SU-DHL-6 (cell line): ENCODE measurements at regions not wholly inside any gene's neighbourhood (a gene's known extent, or its start where the extent isn't known, plus 50 kb on each side); places are given as distances from the start of the nearest gene placed in this dataset.

Experiments
- CTCF ChIP-seq: fragments of 200-600 bp; sonication (generic); IDR thresholded peaks from one replicate; pipeline ENCODE4 v1.5.1; 2017; ENCODE audit warnings: antibody characterized with exemption, mild to moderate bottlenecking, low read length, moderate library complexity; ENCODE audit not compliant: insufficient read depth, poor library complexity, severe bottlenecking
- EZH2phosphoT487 ChIP-seq: fragments of 200-600 bp; sonication (generic), shearing (Covaris generic); conservative IDR thresholded peaks from 2 replicates; pipeline ENCODE4 v1.6.1; 2018; ENCODE audit warnings: mild to moderate bottlenecking, antibody characterized with exemption, low read length, moderate library complexity, mixed read lengths

GRCh38 chr9:16309082-16309468 lies 561.4 kb downstream of the BNC2 start:
- TF ChIP-seq CTCF: no peak
- TF ChIP-seq EZH2phosphoT487: no peak
